Esophagus squamous epithelium (tissue), 4 donors: ENCODE measurements at regions not wholly inside any gene's neighbourhood (a gene's known extent, or its start where the extent isn't known, plus 50 kb on each side); places are given as distances from the start of the nearest gene placed in this dataset.

Source experiments
- POLR2A ChIP-seq, 4 donors: fragments of 450-650 bp; IDR thresholded peaks; one replicate each; pipeline ENCODE4 v1.6.1; 2017; ENCODE audit warnings: antibody characterized with exemption in 4 of 4, mild to moderate bottlenecking in 4 of 4, moderate library complexity in 3 of 4
- TF ChIP-seq, protein P1 (sequence below), 6 experiments: fragments of 450-650 bp in 4 of 6; fragments of 200-600 bp in 2 of 6; sonication (generic) in 2 of 6; IDR thresholded peaks; one replicate each; pipeline ENCODE4 v1.5.1; 2016 to 2019; ENCODE audit warnings: antibody characterized with exemption in 6 of 6, mild to moderate bottlenecking in 4 of 6, moderate library complexity in 4 of 6

DNA sequence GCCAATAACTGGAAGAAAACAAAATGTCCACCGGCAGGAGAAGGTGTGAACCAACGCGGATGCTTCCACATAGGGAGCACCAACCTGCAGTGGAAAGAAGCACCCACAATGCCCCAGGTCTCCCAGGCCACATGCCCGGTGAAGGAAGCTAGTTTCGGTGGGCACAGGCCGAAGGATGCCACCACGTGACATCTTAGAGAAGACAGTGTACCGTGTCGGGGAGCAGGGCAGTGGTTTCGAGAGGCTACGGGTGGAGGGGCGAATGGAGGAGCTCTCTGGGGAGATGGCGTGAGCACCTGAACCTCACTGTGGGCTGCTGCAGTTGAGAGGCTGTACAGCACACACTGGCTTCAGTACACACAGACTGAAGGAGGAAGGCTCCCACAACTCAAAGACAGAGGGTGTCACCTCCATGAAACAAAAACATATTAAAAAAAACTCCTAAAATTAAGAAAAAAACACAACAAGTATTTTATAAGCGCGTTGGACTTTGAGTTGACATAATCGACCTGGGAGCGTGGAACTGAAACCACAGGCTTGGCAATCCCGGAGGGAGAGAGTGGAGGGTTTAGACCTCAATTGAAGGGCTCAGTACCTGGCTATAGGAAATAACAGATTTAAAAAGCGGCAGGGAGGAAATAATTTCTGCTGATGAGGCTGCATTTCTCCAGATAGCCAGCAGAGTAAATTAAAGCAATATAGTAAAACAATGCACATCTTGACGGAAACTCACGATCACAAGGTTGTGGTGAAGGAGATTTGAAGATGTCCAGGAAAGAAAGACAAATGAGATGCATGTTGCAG, 160.1 kb downstream of the RTP5 start:
- TF ChIP-seq POLR2A (IDR thresholded peaks at IDR 0.05), result no peak
- TF ChIP-seq, protein P1, sequence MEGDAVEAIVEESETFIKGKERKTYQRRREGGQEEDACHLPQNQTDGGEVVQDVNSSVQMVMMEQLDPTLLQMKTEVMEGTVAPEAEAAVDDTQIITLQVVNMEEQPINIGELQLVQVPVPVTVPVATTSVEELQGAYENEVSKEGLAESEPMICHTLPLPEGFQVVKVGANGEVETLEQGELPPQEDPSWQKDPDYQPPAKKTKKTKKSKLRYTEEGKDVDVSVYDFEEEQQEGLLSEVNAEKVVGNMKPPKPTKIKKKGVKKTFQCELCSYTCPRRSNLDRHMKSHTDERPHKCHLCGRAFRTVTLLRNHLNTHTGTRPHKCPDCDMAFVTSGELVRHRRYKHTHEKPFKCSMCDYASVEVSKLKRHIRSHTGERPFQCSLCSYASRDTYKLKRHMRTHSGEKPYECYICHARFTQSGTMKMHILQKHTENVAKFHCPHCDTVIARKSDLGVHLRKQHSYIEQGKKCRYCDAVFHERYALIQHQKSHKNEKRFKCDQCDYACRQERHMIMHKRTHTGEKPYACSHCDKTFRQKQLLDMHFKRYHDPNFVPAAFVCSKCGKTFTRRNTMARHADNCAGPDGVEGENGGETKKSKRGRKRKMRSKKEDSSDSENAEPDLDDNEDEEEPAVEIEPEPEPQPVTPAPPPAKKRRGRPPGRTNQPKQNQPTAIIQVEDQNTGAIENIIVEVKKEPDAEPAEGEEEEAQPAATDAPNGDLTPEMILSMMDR (IDR thresholded peaks at IDR 0.05), result no peak
